ENCODE measurements at regions not wholly inside any gene's neighbourhood (a gene's known extent, or its start where the extent isn't known, plus 50 kb on each side); places are given as distances from the start of the nearest gene placed in this dataset.
A peak's percentile ranks its signal among the peaks of the same experiment; 100 is the strongest.
"Not testable (repeated sequence)": the region's sequence is repeated elsewhere in the genome, so short reads cannot be mapped to it uniquely, and the experiment has no call there.

DNA sequence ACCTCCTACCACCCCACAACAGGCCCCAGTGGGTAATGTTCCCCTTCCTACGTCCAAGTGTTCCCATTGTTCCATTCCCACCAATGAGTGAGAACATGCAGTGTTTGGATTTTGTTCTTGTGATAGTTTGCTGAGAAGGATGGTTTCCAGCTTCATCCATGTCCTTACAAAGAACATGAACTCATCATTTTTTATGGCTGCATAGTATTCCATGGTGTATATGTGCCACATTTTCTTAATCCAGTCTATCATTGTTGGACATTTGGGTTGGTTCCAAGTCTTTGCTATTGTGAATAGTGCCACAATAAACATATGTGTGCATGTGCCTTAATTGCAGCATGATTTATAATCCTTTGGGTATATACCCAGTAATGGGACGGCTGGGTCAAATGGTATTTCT lies 81.6 kb downstream of the P2RY10 start:
- DNase-seq = not testable (repeated sequence)

- DNase-seq = no peak
These were observed 90.2 kb downstream of the P2RY10 start for GRCh38 chrX:79035421-79035820.

DNA sequence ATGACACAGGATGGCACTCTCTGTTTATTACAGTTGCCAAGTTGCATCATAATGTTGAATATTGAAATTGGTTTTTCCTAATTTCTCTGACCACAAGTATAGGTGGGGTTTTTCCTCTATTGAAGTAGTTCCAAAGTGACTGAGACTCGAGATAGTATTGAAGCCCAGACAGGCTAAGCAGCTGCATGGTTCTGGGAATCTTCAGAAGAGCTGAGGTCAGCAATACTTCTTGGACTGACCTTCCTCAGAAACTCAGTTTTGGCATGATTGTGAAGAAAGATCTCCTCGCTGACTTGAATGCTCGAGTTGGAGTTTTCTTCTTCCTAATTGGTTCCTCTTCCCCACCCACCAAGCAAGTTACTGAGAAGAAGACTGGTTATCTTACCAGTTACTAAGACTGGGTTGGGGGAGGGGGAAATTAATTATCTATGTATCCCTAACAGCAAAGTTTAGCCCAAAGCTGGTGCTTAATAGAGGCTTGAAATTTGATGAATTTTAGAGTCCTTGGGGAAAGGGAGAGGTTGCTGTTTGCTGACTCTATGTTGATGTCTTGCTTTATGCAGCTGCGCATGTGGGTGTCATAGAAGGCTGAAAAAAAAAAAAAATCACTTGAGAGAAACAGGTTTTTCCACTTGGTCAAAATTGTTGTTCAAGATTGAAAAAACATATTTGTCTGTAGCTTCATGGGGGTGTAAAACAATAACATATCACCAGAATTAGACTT lies 91.1 kb downstream of the P2RY10 start:
- no peak for DNase-seq

- no peak for DNase-seq
These were observed 78.8 kb upstream of the GPR174 start for GRCh38 chrX:79065696-79066095.

DNA sequence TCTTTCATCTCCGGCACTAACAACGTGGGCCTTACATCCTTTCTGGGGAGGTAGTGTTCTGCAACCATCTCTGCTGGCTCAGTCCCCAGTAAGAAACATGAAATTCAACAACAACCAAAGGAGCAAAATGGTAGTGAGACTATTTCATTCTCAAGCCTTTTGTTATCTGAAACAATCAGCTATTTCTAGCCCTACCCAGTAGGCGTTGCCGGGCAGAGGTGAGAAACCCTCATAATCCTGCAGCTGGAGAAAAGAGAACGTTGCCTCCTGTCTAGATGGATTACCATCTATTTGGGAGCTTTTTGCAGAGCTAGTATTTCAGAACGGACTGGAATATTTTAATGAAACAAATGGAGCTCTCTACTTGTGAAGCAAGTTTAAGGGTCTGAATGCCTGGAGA lies 66.4 kb upstream of the GPR174 start:
- no peak for DNase-seq

DNA sequence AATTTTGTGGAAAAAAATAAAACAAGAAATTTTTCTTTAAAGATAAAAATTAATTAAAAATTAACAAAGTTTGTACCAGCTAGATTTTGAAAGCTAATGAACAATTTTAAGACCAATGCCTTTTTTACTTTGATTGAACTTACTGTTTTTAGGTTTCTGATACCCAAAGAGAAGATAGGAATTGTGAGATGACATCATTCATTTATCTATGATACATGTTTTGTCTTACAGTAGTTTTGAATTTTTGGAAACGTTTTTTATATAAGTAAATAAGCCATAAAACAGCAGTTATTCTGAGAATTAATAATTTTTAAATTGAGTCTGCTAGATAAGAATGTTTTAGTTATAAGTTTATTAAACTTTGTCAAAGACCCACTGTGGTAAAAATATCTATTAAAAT lies 65.0 kb upstream of the GPR174 start:
- no peak for DNase-seq

- DNase-seq = no peak
These were observed 64.3 kb upstream of the GPR174 start for GRCh38 chrX:79080141-79080540.

DNA sequence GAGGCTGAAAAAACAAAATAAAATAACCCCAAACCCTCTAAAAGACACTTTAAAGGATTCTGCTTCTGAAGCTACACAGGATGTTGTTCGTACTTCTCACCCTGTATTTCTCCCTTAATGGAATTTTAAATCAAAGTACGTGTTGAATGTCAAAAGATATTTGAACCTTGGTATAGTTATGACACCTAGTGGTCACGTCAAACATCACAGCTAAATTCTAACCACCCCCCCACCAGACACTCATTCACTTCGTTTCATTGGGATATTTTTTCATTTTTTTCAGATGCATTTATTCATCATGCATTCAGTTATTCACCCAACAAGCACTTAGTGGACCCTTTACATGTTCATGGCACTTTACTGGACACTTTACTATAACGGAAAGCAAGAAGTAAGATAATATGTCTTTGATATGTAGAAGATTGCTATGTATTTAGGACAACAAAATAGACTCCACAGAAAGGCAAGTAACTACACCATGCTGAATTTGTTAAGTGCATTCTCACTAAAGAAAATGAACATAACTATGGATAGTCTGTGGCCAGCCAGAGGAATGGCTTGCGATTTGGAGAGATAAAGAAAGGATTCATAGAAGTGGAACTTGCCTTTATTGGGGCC lies 62.5 kb upstream of the GPR174 start:
- DNase-seq = peak; percentile 0

DNA sequence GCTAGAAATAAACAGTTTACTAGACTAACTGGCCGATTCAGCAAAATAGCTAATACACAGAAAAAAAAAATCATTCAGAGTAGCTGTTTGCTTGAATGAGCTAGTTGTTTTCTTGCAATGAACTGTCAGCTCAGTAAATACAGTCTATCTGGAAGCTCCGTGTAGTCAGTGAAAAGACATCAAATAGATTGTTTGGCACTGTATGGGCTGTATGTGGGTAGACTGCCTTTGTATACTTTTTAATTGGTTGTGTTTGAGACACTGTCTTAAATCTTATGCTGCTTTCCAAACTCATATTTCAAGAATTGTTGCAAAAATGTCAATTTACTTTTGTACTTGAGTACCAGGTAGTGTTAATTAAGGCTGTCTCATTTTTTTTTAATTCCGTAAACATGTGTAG lies 61.6 kb upstream of the GPR174 start:
- no peak for DNase-seq

DNA sequence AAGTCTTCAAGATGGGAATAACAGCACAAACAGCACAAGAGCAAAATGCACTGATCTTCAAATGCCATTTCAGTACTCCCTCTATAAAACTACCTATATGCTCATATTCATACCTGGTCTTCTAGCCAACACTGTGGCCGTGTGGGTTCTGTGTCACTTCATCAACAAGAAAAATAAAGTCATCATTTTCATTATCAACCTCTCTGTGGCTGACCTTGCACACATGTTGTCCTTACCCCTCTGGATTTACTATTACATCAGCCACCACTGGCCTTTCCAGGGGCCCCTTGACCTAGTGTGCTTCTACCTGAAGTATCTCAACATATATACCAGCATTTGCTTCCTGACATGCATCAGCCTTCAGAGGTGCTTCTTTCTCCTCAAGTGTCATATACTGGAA lies 59.6 kb upstream of the GPR174 start:
- no peak for DNase-seq

- no peak for DNase-seq
These were observed 54.4 kb upstream of the GPR174 start for GRCh38 chrX:79089896-79090584.

GRCh38 chrX:79094075-79094832 lies 50.2 kb upstream of the GPR174 start:
- DNase-seq = no peak

Measured in NCI-H69 (cell line).